IPS-18c (cell line): ENCODE measurements at regions not wholly inside any gene's neighbourhood (a gene's known extent, or its start where the extent isn't known, plus 50 kb on each side); places are given as distances from the start of the nearest gene placed in this dataset.

Experiments
- H3K4me3 ChIP-seq: 2 replicates; pipeline ENCODE4 v1.7.0; 2013; ENCODE audit warnings: low read depth, mild to moderate bottlenecking, low read length, moderate library complexity; ENCODE audit not compliant: insufficient read depth
- H3K9me3 ChIP-seq: one replicate; pipeline ENCODE4 v1.6.1; 2013; ENCODE audit warnings: mild to moderate bottlenecking, low read length, moderate library complexity; ENCODE audit not compliant: control insufficient read depth, insufficient read depth

DNA sequence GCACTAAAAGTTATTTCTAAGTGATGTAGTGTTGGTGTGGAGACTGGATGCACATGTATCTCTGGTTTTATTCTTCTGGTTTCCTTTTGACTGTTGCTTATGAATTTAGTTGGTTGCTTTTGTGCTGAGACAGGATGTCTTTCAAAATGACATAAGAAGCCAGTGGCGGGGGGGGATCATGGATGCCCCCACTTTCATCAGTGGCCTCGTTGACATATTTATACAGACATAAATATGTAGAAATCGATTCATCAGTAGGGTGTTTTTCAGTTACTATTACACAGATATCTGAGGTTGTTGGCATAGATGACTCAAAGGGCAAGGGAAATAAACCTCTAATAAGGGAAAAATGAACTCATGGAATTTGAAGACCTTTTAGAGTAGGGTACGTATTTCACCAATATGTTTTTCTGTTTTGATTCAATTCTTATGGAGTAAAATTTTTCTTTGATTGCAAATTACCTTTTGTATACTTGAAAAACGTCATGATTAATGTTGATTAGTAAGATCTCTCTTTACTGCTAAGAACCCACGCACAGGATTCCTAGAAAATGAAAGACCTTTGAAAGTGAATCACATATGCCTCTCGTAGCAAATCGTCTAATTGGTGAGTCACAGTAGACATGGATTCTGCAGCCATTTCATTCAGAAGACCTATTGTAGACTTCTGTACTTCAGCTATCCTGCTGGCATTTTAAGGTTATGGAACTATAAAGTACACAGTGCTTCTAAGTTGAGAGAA lies 97.4 kb upstream of the RBMS3 start:
- H3K4me3 ChIP-seq: no peak overlapping the region
- H3K9me3 ChIP-seq: no peaks in the 10 kb centered on the region

- H3K4me3 ChIP-seq: no peak overlapping the region
- H3K9me3 ChIP-seq: no peaks in the 10 kb centered on the region
Observed at GRCh38 chr3:29185706-29186105, 95.2 kb upstream of the RBMS3 start.

DNA sequence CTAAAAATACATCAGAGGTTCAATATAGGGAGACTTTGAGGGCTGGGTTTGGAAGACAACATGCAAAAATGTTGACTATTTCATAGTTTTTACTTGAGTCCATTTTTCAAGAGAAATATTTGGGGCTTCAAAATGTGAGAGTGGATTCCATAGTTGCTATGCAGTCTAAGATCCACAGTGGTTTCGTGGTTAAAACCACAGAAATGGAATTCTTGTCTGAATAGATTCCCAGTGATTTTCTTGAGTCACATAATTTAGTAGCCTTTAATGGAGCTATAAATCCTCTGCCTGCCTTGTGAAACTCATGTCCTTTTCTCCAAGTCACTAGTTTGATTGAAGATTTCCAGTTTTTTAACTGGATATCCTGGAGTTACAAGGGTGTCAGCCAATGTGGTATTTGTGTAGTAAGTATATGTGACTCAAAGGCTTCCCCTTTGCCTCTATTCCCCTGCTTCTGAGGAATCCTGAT lies 94.7 kb upstream of the RBMS3 start:
- H3K4me3 ChIP-seq: no peak overlapping the region

GRCh38 chr3:29186982-29187725 lies 93.7 kb upstream of the RBMS3 start:
- Histone ChIP-seq H3K4me3 (no peak overlapping the region), H3K9me3 (no peaks in the 10 kb centered on the region)

More for the DNA sequence above, 94.7 kb upstream of the RBMS3 start:
- no peaks in the 10 kb centered on the region for H3K9me3 ChIP-seq

GRCh38 chr3:29189328-29189727 lies 91.5 kb upstream of the RBMS3 start:
- no peaks in the 10 kb centered on the region for H3K9me3 ChIP-seq
- no peak overlapping the region for H3K4me3 ChIP-seq

- H3K4me3 ChIP-seq: no peak overlapping the region
- no peaks in the 10 kb centered on the region for H3K9me3 ChIP-seq
Observed at GRCh38 chr3:29194139-29194538, 86.7 kb upstream of the RBMS3 start.

GRCh38 chr3:29195056-29195455 lies 85.8 kb upstream of the RBMS3 start:
- Histone ChIP-seq H3K9me3 (no peaks in the 10 kb centered on the region), H3K4me3 (no peak overlapping the region)

DNA sequence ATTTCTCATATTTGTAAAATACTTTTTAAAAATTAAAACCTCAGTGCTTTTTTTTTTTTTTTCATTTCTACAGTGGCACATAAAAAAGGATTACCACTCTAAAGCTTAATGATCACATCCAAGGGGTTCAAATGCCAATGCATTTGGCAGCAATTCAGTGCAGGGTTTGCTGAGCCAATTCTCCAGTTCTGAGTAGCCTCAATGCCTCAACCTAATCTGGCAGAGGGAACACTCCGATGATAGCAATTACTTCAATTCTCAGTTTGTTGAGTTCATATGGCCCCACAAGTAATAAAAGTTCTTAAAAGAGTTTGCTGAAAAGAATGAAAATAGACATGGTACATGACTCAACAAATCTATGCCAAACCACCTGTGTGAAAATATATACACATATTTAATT lies 79.3 kb upstream of the RBMS3 start:
- no peaks in the 10 kb centered on the region for H3K9me3 ChIP-seq

DNA sequence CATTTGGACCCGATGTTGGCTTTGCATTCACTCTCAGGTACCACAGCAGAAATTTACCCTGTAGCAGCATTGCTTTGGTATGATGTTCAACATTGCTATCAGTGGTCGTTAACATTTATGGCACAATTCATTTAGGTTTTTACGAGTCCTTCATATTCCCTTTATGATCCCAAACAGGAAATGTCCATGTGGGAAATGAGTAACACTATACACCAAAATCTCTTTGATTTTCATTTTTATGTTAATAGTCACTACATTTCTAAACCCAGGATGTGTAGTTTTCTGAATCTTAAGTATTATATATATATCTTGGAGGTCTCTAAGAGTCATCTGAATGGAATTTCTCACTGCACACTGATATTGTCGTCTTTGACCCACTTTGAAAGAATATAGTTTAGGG lies 78.5 kb upstream of the RBMS3 start:
- no peaks in the 10 kb centered on the region for H3K9me3 ChIP-seq
- no peak overlapping the region for H3K4me3 ChIP-seq

More for the DNA sequence above, 79.3 kb upstream of the RBMS3 start:
- no peak overlapping the region for H3K4me3 ChIP-seq

DNA sequence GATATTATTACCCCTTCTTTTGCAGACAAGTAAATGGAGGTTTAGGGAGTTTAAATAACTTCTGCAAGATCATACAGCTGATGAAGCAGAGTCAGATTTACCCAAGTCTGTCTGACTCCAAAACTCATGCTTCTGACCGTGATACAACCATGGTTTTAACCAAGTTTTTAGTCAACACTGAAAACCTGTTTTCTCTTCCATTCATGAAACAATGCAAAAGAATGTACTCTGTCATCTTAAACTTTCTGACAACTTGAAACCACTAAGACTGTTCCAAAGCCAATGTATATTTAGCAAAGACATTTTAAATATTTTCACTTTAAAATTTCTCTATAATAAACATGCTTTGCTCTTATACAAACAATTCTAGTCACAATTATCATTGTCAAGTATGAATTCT lies 77.0 kb upstream of the RBMS3 start:
- Histone ChIP-seq H3K4me3 (no peak overlapping the region), H3K9me3 (no peaks in the 10 kb centered on the region)

- Histone ChIP-seq H3K9me3 (no peaks in the 10 kb centered on the region), H3K4me3 (no peak overlapping the region)
Observed at GRCh38 chr3:29207427-29207826, 73.4 kb upstream of the RBMS3 start.

GRCh38 chr3:29212789-29213433 lies 68.0 kb upstream of the RBMS3 start:
- Histone ChIP-seq H3K4me3 (no peak overlapping the region), H3K9me3 (no peaks in the 10 kb centered on the region)

GRCh38 chr3:29214009-29214658 lies 66.7 kb upstream of the RBMS3 start:
- H3K4me3 ChIP-seq: no peak overlapping the region
- H3K9me3 ChIP-seq: no peaks in the 10 kb centered on the region

GRCh38 chr3:29215948-29216347 lies 64.9 kb upstream of the RBMS3 start:
- Histone ChIP-seq H3K9me3 (no peaks in the 10 kb centered on the region), H3K4me3 (no peak overlapping the region)

- Histone ChIP-seq H3K9me3 (no peaks in the 10 kb centered on the region), H3K4me3 (no peak overlapping the region)
Observed at GRCh38 chr3:29226706-29227105, 54.2 kb upstream of the RBMS3 start.

DNA sequence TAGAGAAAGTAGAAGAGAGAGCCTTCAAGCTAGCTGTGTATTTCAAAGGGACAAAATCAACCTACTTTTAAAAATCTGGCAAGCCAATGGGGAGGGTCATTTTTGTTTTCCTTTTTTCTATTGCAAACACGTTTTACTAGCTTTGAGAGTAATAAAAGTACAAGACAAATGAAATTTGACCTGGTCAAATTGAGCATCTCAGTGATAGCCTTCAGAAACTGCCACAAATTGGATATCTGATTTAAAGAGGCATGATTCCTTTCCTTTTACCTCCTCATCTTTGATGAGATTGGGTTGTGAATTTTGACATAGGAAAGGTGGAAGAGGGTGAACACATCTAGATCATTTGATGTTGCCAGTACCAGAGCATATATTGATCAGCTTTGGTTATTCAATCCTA lies 53.6 kb upstream of the RBMS3 start:
- Histone ChIP-seq H3K9me3 (no peaks in the 10 kb centered on the region), H3K4me3 (no peak overlapping the region)
